ENCODE measurements at regions not wholly inside any gene's neighbourhood (a gene's known extent, or its start where the extent isn't known, plus 50 kb on each side); places are given as distances from the start of the nearest gene placed in this dataset.

- DNase-seq (ENCODE audit: low read depth in 2 of 2, low spot score in 1 of 2): no peak
Measured at GRCh38 chr18:78711971-78712370, 267.6 kb upstream of the SALL3 start.

- no peak for DNase-seq (ENCODE audit: low read depth in 2 of 2, low spot score in 1 of 2)
Measured at GRCh38 chr18:78713069-78713468, 266.5 kb upstream of the SALL3 start.

- DNase-seq (ENCODE audit: low read depth in 2 of 2, low spot score in 1 of 2): no peak
Measured at GRCh38 chr18:78713726-78714125, 265.9 kb upstream of the SALL3 start.

GRCh38 chr18:78716022-78716421, 263.6 kb upstream of the SALL3 start:
- no peak for DNase-seq (ENCODE audit: low read depth in 2 of 2, low spot score in 1 of 2)

GRCh38 chr18:78716581-78716980, 263.0 kb upstream of the SALL3 start:
- no peak for DNase-seq (ENCODE audit: low read depth in 2 of 2, low spot score in 1 of 2)

GRCh38 chr18:78717051-78717765, 262.4 kb upstream of the SALL3 start:
- no peak for DNase-seq (ENCODE audit: low read depth in 2 of 2, low spot score in 1 of 2)

- DNase-seq (ENCODE audit: low read depth in 2 of 2, low spot score in 1 of 2): no peak
Measured at GRCh38 chr18:78717766-78718150, 261.9 kb upstream of the SALL3 start.

- no peak for DNase-seq (ENCODE audit: low read depth in 2 of 2, low spot score in 1 of 2)
Measured at GRCh38 chr18:78719821-78720220, 259.8 kb upstream of the SALL3 start.

- no peak for DNase-seq (ENCODE audit: low read depth in 2 of 2, low spot score in 1 of 2)
Measured at GRCh38 chr18:78720456-78721237, 259.0 kb upstream of the SALL3 start.

- no peak for DNase-seq (ENCODE audit: low read depth in 2 of 2, low spot score in 1 of 2)
Measured at GRCh38 chr18:78721238-78721875, 258.3 kb upstream of the SALL3 start.

- DNase-seq (ENCODE audit: low read depth in 2 of 2, low spot score in 1 of 2): no peak
Measured at GRCh38 chr18:78721981-78722380, 257.6 kb upstream of the SALL3 start.

GRCh38 chr18:78722386-78722785, 257.2 kb upstream of the SALL3 start:
- no peak for DNase-seq (ENCODE audit: low read depth in 2 of 2, low spot score in 1 of 2)

GRCh38 chr18:78722929-78723710, 256.5 kb upstream of the SALL3 start:
- no peak for DNase-seq (ENCODE audit: low read depth in 2 of 2, low spot score in 1 of 2)

GRCh38 chr18:78724214-78724914, 255.3 kb upstream of the SALL3 start:
- no peak for DNase-seq (ENCODE audit: low read depth in 2 of 2, low spot score in 1 of 2)

- no peak for DNase-seq (ENCODE audit: low read depth in 2 of 2, low spot score in 1 of 2)
Measured at GRCh38 chr18:78725426-78725825, 254.2 kb upstream of the SALL3 start.

GRCh38 chr18:78726326-78727056, 253.1 kb upstream of the SALL3 start:
- no peak for DNase-seq (ENCODE audit: low read depth in 2 of 2, low spot score in 1 of 2)

- no peak for DNase-seq (ENCODE audit: low read depth in 2 of 2, low spot score in 1 of 2)
Measured at GRCh38 chr18:78727057-78727739, 252.4 kb upstream of the SALL3 start.

GRCh38 chr18:78727877-78728783, 251.5 kb upstream of the SALL3 start:
- DNase-seq (ENCODE audit: low read depth in 2 of 2, low spot score in 1 of 2): no peak

Data from stimulated activated CD8-positive, alpha-beta memory T cell treated with anti-CD3 and anti-CD28 coated beads, Interleukin-4, amount 100 ng/mL, for 1 hour (primary cell).